ENCODE measurements at regions not wholly inside any gene's neighbourhood (a gene's known extent, or its start where the extent isn't known, plus 50 kb on each side); places are given as distances from the start of the nearest gene placed in this dataset.

DNA sequence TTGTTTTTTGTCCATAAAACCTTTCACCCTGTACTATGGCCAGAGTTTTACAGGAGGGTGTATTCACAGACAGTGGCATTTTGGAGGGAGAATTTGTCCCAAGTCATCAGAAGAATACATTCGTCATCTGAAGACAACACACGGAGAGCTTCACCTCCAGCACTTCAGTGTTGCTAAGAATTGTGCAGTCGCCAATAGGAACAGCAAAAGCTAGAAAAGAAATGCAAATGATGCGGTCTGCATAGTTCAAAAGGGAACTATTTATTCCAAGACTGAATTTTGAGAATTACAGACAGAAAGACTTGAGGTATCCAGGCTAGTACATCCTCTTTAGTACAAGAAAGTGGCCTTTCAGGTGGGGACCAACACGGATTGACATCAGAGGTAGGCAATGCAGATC, 399.2 kb upstream of the KIF2A start:
- TF ChIP-seq CTCF (IDR thresholded peaks at IDR 0.05): no peak
- TF ChIP-seq POLR2A (IDR thresholded peaks at IDR 0.05): no peak

Data from sigmoid colon (tissue), 3 donors.